Gastroesophageal sphincter (tissue), 3 donors: ENCODE measurements at regions not wholly inside any gene's neighbourhood (a gene's known extent, or its start where the extent isn't known, plus 50 kb on each side); places are given as distances from the start of the nearest gene placed in this dataset.

Experiments
- EP300 ChIP-seq: sonication (generic); formaldehyde crosslinking; IDR thresholded peaks from one replicate; pipeline ENCODE4 v1.6.1; 2017; ENCODE audit warnings: antibody characterized with exemption, mild to moderate bottlenecking
- POLR2A ChIP-seq, 2 donors: fragments of 450-650 bp; IDR thresholded peaks; one replicate each; pipeline ENCODE4 v1.6.1; 2017; ENCODE audit warnings: antibody characterized with exemption in 2 of 2, mild to moderate bottlenecking in 2 of 2, moderate library complexity in 1 of 2
- POLR2AphosphoS5 ChIP-seq: sonication (generic); formaldehyde crosslinking; IDR thresholded peaks from one replicate; pipeline ENCODE4 v1.6.1; 2017; ENCODE audit warnings: antibody characterized with exemption
- TF ChIP-seq, protein P1 (sequence below), 4 experiments: fragments of 200-600 bp in 2 of 4; fragments of 450-650 bp in 2 of 4; sonication (generic) in 1 of 4; IDR thresholded peaks; one replicate each; pipeline ENCODE4 v1.5.1; 2017 to 2019; ENCODE audit warnings: antibody characterized with exemption in 4 of 4, mild to moderate bottlenecking in 2 of 4, moderate library complexity in 2 of 4

DNA sequence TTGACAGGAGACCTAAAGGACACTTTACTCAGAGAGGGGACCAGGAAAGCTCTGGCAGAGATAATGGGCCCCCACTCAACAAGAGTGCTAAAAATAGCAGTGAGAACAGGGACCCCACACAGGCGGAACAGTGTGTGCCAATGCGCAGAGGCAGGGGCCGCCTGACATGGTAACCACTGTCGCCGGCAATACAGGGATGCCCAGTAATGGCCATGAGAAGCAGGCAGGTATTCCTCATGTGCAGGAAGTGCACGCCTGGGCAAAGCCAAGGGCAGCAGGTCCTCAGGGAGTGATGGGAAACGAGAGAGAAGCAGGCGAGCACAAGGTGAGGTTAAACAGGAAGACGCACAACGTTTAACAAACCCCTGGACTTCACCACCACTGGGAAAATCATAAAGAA, 757.1 kb downstream of the LIG4 start:
- no peak for TF ChIP-seq POLR2A (IDR thresholded peaks at IDR 0.05)
- TF ChIP-seq, protein P1, sequence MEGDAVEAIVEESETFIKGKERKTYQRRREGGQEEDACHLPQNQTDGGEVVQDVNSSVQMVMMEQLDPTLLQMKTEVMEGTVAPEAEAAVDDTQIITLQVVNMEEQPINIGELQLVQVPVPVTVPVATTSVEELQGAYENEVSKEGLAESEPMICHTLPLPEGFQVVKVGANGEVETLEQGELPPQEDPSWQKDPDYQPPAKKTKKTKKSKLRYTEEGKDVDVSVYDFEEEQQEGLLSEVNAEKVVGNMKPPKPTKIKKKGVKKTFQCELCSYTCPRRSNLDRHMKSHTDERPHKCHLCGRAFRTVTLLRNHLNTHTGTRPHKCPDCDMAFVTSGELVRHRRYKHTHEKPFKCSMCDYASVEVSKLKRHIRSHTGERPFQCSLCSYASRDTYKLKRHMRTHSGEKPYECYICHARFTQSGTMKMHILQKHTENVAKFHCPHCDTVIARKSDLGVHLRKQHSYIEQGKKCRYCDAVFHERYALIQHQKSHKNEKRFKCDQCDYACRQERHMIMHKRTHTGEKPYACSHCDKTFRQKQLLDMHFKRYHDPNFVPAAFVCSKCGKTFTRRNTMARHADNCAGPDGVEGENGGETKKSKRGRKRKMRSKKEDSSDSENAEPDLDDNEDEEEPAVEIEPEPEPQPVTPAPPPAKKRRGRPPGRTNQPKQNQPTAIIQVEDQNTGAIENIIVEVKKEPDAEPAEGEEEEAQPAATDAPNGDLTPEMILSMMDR (IDR thresholded peaks at IDR 0.05): no peak
- no peak for TF ChIP-seq POLR2AphosphoS5
- no peak for TF ChIP-seq EP300
